HG03095 (cell line): ENCODE measurements at regions not wholly inside any gene's neighbourhood (a gene's known extent, or its start where the extent isn't known, plus 50 kb on each side); places are given as distances from the start of the nearest gene placed in this dataset.
"Not testable (repeated sequence)": the region's sequence is repeated elsewhere in the genome, so short reads cannot be mapped to it uniquely, and the experiment has no call there.

Experiments used
- ATAC-seq: cut with Tn5 transposase; IDR thresholded peaks from one replicate; pipeline ENCODE4 v1.9.1; 2021; ENCODE audit warnings: moderate library complexity; ENCODE audit not compliant: unreplicated experiment

- ATAC-seq: no peak
These were observed 322.8 kb upstream of the NAALADL2 start for GRCh38 chr3:174536319-174536718.

- no peak for ATAC-seq
These were observed 321.0 kb upstream of the NAALADL2 start for GRCh38 chr3:174538151-174538550.

- no peak for ATAC-seq
These were observed 318.8 kb upstream of the NAALADL2 start for GRCh38 chr3:174540116-174540908.

GRCh38 chr3:174541708-174542315, 317.3 kb upstream of the NAALADL2 start:
- no peak for ATAC-seq

- no peak for ATAC-seq
These were observed 311.2 kb upstream of the NAALADL2 start for GRCh38 chr3:174547801-174548435.

GRCh38 chr3:174548841-174549623, 310.1 kb upstream of the NAALADL2 start:
- no peak for ATAC-seq

GRCh38 chr3:174581558-174581957, 277.6 kb upstream of the NAALADL2 start:
- ATAC-seq: no peak

- no peak for ATAC-seq
These were observed 275.7 kb upstream of the NAALADL2 start for GRCh38 chr3:174583396-174583795.

GRCh38 chr3:174587137-174587536, 272.0 kb upstream of the NAALADL2 start:
- not testable (repeated sequence) for ATAC-seq

GRCh38 chr3:174596447-174596982, 262.6 kb upstream of the NAALADL2 start:
- no peak for ATAC-seq

GRCh38 chr3:174598885-174599439, 260.2 kb upstream of the NAALADL2 start:
- ATAC-seq: no peak

GRCh38 chr3:174613173-174613572, 246.0 kb upstream of the NAALADL2 start:
- ATAC-seq: no peak

GRCh38 chr3:174614036-174614435, 245.1 kb upstream of the NAALADL2 start:
- ATAC-seq: no peak

- ATAC-seq: no peak
These were observed 240.6 kb upstream of the NAALADL2 start for GRCh38 chr3:174618368-174619080.

GRCh38 chr3:174619239-174619638, 239.9 kb upstream of the NAALADL2 start:
- ATAC-seq: no peak

- no peak for ATAC-seq
These were observed 239.0 kb upstream of the NAALADL2 start for GRCh38 chr3:174620138-174620537.

- ATAC-seq: no peak
These were observed 238.2 kb upstream of the NAALADL2 start for GRCh38 chr3:174620855-174621472.

- ATAC-seq: no peak
These were observed 225.8 kb upstream of the NAALADL2 start for GRCh38 chr3:174633342-174633741.

- ATAC-seq: no peak
These were observed 222.7 kb upstream of the NAALADL2 start for GRCh38 chr3:174636451-174636850.

- no peak for ATAC-seq
These were observed 219.7 kb upstream of the NAALADL2 start for GRCh38 chr3:174639406-174639805.
